ENCODE measurements at regions not wholly inside any gene's neighbourhood (a gene's known extent, or its start where the extent isn't known, plus 50 kb on each side); places are given as distances from the start of the nearest gene placed in this dataset.

DNA sequence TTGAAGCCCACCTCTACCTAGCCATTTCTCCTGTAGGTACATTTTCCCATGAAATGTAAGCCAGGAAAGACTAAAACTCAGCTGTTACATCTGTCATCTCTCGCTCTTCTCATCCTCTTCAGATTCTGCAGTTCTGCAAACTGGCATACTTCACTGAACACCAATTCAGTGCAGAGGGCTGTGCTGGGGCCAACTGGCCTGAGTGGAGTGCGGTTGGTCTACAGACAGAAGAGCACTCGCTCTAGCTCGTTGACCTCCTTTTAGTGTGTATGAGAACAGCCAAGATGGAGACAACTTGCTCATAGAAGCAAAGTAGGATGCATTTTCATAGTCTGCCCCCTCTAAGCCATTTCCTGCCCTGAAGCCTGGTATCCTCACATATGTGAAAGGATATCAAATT is 862.6 kb downstream of the BCL11A start:
- DNase-seq (ENCODE audit: low read depth, low spot score): no peak

DNA sequence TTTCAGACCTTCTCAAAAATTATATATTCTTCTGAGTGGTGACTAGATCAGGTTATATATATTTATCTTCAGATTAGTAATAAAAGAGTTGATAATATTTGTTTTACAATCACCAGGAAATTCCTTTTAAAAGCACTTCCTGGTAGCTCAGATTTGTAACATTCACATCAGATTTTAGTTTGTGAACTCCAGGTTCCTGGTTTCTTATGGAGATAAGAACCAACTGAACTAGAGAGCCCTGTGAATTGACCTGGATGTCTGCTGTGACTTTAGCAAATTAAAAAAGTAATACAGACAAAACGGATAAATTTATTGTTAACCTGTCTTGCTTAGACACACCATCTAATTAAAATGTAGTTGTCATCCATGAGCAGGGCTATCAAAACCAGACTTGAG is 868.7 kb downstream of the BCL11A start:
- DNase-seq (ENCODE audit: low read depth, low spot score): no peak

DNA sequence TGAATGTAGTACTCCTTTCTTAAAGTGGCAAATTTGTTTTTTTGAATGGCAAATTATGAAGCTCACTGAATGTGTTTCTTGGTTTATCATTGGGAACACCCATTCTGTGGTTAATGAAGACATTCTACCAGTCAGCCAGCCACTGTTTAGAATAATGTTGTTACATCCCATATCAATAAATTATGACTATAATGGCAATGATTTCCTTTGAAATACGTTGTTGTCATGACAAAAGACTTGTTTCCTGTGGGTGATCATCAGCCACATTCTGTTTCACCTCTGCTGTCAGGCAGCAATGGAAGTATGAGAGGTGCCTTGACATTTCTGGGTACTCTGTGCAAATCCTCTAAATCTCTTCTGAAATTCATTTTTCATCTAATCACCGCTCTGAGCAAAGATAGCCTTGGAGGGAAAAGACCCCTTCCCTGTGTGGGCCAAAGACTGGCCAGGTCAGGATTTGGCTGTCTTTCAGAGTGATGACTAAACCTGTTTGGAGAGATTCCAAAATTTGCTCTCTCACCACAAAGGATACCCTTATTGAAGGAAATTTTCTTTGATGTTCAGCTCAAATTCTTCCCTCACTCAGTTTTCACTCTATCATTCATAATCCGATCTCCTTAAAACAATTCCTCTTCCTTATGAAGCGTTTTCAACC is 869.2 kb downstream of the BCL11A start:
- peak; percentile 63 for DNase-seq (ENCODE audit: low read depth, low spot score)

DNA sequence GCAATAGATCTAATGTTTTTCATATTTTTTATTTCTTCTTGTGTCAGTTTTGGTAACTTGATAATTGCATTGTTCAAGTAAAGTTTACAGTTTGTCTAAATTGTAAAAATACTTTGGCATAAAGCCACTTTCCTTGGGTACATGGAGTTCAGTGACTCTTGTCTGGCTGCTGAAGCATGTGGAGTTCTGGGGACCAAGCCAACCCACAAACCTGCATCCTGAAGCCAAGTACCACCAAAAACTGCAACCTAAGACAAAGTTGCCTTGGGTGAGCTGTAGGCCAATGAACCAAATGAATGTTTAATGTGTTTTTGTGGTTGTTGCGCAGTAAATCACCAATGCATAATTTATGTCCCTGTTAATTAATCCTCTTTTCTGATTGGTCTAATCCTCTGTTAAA is 872.6 kb downstream of the BCL11A start:
- DNase-seq (ENCODE audit: low read depth, low spot score): peak; percentile 92

DNA sequence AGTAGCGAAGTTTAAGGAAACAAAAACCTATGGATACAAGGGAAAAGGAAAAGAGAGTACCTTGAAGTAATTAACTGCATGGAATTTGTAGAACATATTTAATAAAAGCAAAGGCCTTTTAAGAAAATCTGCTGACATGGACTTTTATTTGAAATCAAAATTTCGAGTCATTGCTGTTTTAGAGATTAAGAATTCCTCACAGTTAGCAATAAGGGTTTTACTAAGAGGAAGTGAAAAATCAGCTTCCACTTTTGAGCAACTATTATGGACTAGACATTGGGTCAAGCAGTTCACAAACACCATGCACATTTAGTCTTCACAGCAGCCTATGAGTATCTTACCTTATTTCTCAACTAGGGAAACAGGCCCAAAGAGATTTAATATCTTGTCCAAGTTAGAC is 876.3 kb downstream of the BCL11A start:
- no peak for DNase-seq (ENCODE audit: low read depth, low spot score)

DNA sequence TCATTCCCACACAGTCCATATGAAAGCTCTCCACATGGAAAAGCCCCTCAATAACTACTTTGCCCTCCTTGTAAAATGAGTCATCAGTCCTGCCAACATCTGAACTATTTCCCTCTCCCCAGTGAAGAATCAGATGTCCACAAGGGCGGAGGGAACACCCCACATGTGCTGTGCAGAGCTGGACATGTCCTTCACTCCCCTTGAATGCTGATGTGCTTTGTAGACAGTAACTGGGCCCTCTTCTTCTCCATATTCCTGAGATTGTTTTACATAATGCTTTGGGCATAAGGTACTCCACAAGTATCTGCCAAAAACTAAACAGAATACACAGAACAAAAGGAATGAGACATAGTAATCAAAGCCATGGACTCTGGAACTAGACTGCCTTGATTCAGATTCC is 879.4 kb downstream of the BCL11A start:
- DNase-seq (ENCODE audit: low read depth, low spot score): no peak

DNA sequence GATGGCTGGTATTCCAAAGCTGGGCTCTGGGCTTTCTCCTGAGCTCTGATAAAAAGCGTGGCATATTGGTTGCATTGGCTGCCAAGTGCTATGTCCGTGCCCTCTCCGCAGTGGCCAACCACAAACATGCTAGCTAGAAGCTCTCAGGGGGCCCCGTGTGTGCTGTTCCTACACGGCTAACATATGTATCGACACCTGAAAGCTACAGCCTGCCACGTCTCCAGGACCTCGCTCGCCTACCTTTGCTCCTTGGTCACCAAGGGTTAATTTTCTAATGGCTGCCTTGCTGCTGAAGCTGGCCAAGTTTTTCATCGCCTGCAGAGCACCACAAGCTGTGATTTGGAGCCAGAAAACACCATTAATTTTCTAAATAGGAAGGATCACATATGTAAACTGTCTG is 888.4 kb downstream of the BCL11A start:
- DNase-seq (ENCODE audit: low read depth, low spot score): no peak

DNA sequence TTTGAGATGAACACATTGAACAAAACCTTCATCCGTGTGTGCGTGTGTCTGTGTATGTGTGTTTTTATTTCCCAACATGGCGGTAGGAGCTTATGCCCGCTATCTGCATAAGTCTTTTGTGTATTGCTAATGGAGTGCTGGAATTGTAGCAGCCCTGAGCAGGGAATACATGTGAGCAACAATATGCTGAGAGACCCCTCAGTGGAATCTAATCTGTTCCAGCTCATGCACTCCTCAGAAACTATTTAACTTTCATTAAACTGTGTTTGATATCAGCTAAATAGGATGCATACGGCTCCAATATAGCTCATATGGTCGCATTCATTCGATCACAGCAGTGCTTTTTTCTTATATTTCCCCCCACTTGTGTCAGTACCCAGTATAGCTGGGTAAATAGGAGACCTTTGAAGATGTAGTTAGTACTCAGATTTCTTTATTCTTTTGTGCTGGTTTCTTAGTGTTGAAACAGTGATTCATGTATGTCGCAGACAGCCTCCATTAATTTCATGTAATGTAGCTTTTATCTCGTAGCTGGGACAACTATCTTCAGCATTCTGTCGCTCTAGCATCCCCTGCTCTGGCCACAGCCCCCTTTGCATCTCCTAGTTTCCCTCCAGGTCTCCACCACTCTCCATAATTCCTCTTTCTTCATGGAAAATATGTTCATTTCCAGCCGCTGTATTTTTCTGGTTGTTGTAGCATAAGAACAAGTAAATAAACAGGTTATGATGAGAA is 891.2 kb downstream of the BCL11A start:
- DNase-seq (ENCODE audit: low read depth, low spot score): no peak

DNA sequence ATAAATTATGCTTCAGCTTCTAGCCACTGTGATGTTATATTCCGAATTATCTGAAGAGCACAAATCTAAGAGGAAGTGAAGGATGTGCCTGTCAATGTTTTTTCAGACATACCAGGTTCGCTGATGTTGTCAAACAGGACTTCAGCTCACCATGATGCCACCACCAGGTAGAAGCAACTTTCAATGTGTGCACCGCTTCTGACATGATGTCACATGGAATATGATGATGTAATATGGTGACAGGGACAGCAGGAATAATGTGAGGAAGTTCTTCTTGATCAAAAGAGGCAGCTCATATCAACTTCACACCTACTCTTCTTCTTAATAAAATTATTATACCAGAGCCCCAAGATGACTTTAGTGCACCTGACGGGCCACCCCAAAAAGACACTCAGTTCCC is 893.2 kb downstream of the BCL11A start:
- no peak for DNase-seq (ENCODE audit: low read depth, low spot score)

DNA sequence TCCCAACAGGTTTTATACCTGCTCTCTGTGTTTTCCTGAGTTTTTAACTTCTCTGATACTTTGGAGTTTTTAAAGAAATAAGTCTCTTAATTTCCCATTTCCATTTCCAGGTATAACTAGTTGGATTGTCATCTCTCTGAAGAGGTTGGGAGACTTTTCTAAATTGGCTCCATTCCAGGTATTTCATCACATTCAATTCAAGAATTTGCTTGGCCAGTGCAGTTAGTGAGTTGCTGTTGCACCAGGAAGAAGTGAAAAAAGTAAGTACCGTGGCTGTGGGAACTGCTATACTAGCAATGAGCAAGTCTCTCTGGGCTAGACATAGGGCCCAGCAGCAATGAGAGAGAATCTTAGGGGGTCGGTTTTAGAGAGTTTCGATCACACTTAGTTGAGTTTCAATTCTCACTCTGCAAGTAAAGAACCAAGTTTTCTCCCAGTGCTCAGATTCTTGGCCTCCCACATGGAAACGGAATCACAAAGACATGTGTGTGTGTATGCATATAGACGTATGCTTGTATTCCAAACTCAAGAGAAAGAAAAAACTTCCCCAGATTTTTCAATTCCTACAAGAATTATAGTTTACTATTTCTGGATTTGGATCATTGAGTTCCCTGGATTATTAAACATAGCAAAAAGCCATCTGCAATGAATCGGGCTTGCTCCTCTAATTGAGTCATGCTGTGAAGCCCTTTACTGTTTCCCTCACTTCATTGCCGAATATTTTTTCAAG is 894.4 kb downstream of the BCL11A start:
- DNase-seq (ENCODE audit: low read depth, low spot score): no peak

DNA sequence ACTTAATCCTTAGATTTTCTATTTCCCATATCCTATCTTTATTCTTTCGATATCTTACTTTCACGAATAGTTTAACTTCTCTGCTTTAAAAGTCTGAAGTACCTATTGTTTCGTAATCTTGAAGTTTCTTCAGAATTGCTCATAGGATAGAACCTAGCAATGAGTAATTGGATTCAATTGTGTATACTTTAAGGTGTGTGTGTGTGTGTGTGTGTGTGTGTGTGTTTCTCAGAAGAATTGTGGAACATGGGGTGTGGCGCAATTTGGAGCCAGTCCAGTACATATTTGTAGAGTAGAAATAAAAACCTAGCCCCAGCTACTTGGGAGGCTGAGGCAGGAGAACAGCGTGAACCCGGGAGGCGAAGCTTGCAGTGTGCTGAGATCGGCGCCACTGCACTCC is 897.6 kb downstream of the BCL11A start:
- no peak for DNase-seq (ENCODE audit: low read depth, low spot score)

DNA sequence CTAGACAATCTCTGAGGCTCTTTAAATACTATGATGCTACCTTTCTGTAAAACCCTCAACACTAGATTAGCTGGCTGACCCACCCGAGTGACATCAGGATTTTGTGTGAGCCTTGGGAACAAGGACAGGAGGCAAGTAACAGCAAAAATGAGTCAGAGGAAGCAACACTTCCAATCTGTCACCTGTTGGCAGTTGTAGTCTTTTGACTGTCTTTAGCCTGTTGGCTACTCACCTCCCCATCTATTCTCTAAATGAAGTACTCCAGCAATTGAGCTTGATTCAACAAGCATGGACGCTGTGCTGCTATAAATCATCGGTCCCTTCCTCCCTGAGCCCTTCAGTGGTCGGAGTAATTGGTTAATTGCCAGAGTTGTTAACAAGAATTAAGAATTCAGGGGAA is 898.7 kb downstream of the BCL11A start:
- DNase-seq (ENCODE audit: low read depth, low spot score): no peak

DNA sequence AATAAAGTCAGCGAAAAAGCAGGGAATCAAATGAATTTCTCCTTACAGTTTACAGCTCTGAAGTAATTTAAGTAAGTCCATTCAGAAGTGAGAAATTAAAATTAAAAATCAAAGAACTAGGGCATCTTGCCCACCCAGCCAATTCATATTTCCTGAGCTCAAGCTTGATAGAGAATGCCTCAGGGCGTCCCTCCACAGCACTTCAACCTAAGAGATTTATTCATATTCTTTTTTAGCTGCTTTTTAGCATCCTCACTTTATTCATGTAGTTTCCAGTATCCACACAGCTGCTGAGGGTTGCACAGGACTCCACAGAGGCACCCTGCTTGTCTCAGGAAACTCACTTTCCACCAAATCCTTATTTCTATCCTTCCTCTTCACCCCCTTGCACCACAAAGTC is 900.3 kb downstream of the BCL11A start:
- no peak for DNase-seq (ENCODE audit: low read depth, low spot score)

DNA sequence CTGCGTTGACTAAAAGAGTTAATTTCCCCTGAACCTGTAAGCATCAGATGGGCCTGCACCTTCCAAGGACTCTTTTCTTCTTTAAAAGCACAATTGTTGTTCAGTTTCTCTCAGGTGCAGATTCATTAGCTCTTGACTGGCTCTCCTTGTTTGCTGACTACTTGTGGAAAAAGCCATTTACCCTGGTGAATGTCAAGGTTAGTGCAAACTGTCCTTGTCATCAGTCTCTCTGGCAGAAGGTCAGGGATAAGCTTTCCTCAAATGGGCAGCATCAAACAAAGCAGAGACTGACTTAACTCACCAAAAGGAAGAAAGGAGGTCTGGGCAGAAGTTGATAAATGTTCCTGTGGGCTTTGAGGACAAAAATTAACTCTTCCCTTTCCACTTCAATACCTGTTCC is 922.7 kb downstream of the BCL11A start:
- no peak for DNase-seq (ENCODE audit: low read depth, low spot score)

DNA sequence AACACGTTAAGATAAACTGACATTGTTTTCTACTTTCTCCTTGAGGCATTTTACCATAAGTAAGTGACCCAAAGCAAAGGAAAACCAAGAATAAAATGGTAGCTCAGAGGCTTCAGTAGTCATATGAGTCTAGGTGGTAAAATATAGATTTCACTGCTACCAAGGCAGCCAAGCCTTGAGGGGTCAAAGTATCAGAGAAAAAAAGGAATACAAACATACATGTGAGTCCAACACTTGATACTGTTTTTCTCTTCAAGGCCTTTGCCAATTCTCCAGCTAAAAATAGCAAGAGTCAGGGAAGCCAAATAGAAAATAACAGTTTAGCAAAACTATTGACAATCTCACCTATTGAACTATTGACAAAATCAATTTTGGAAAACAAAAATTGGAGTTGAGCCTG is 925.9 kb downstream of the BCL11A start:
- no peak for DNase-seq (ENCODE audit: low read depth, low spot score)

DNA sequence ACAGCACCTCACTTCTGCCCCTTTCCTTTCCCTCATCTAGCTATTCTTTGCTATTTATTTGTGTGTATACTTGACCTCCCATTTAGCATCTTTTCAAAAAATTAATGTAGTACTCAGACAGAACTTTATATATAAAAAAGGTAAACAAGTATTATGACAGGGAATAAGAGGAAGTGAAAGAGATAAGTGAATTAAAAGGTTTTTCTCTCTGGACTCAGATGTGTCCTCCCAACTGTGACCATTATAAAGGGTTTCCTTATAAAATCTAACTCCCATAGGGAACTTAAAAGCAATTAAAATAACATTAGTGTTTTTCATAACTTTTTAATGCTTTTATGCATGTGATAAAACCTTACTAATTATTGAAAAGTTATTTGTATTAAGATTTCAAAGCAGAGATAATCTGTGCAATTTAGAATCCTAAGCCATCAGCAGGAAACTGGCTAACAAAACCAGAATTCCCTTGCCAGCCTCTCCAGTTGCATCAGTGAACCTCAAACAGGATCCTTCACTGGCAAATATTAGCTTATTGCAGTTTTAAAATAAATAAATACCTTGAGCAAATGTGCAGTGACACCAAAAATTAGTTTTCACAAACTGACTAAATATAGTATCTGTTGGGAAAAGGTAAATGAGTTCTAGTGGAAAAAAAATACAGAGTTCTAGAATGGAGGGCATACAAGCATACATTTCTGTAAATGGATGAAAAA is 930.7 kb downstream of the BCL11A start:
- no peak for DNase-seq (ENCODE audit: low read depth, low spot score)

DNA sequence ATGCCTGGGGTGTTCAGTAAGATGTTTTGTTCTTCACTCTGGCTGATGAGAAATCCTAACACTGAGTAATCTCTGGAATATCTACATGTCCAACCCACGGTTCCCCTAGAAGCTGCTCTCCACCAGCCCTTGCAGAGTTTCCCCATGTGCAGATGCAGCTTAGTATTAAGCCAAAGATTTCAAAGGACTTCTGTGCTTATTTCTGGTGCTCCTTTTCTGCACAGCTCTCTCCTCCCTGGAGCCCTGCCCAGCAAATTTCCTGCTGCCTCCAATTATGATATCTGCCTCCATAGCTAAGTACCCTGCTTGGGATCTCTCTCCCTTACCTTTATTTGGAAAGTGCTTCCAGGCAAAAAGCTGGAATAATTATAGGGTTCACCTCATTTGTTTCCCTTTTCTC is 949.3 kb downstream of the BCL11A start:
- DNase-seq (ENCODE audit: low read depth, low spot score): no peak

DNA sequence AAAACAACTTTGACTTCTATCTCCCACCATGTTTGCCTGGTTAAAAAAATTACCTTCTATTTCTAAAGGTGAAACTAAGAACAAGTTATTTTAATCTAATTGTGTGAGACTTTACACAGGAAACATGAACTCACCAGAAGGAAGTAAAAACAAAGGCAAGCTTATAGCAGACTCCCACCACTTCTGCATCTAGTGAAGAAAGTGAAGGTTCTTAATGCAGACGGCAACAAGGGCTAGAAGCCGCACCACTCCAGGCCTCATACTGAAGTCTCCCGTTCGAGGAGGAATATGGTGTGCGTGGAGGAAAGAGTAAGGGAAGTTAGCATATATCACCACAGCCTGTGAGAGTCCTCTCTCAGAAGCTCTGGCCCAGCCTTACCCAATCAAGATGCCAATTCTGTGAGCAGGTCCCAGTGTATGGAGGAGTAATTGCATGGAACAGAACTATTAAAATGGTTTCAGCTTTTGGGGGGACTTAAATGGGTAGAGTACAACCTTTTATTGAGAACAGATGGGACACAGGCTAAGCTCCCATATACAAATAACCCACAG is 958.7 kb downstream of the BCL11A start:
- DNase-seq (ENCODE audit: low read depth, low spot score): no peak

DNA sequence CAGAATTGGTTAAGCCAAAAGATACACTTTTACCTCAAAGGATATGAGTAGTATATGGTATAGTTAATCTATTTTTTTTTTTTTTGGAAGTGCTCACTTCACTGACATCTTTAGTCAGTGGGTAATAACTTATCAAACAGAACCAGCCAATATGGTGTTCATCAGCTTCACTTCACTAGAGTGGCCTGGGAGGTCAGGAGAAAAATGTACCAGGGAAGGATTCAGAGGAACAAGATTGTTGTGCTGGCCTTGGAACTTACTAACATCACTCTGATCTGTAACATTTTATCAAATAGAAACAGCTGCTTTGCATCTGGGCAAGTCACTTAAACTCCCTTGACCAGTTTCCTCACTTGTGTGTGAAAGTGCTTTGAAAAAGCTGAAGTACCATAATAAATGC is 962.7 kb downstream of the BCL11A start:
- no peak for DNase-seq (ENCODE audit: low read depth, low spot score)

DNA sequence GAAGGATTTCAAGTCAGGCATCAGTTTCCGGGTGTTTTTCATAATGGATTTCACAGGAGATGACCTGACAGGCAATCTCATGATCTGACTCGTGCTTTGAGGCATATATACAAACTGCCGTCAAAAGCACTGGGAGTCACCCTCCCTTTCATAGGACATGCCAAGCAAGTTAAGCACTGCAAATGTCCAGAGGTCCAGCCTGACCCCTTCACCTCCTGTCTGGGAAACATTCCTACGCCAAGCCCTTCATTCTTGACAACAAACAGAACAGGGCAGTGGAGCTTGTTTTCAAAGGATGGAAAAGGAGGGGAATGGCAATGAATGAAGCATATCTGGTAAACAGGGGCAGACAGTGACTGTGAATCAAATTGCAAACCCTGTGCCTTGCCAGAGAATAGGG is 963.6 kb downstream of the BCL11A start:
- no peak for DNase-seq (ENCODE audit: low read depth, low spot score)

DNA sequence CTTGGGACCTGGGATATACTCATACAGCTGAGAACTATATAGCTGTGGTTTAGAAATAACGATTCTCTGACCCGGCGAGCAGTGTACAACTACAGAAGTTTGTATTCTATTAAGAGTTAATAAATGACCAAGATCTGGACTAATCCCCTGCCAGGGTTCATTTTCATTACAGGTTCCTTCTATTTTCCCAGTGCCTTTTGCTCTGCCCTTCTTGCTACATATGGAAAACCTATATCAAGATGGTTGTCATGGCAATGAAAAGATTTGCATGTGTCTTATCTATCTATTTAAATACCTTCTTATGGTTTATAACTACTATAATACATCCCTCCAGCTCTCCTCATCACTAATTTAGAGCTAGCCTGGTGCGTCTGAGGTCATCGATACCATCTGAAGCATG is 965.2 kb downstream of the BCL11A start:
- DNase-seq (ENCODE audit: low read depth, low spot score): no peak

DNA sequence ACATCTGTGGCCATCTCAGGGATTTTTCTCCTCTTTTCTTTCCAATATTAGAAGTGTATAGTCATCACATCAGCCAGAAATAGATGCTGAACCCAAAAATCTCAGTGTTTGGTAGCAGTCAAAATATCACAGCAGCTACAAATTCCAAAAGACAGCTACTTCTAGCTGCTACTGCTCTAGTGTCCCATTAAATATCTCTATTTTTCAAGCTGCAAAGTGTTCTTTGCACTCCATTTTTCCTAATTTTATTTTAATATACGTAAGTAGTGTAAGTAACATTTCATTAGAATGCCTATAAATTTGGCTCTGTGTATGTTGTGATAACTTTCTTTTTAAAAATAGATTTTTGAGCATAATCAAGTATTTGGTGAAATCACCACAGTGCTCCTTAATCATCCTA is 967.3 kb downstream of the BCL11A start:
- DNase-seq (ENCODE audit: low read depth, low spot score): no peak
